GM19324 (cell line): ENCODE measurements at regions not wholly inside any gene's neighbourhood (a gene's known extent, or its start where the extent isn't known, plus 50 kb on each side); places are given as distances from the start of the nearest gene placed in this dataset.
A peak's percentile ranks its signal among the peaks of the same experiment; 100 is the strongest.

Experiments
- ATAC-seq: cut with Tn5 transposase; IDR thresholded peaks from one replicate; pipeline ENCODE4 v1.9.1; 2021; ENCODE audit warnings: mild to moderate bottlenecking, moderate library complexity; ENCODE audit not compliant: unreplicated experiment, low FRiP score

DNA sequence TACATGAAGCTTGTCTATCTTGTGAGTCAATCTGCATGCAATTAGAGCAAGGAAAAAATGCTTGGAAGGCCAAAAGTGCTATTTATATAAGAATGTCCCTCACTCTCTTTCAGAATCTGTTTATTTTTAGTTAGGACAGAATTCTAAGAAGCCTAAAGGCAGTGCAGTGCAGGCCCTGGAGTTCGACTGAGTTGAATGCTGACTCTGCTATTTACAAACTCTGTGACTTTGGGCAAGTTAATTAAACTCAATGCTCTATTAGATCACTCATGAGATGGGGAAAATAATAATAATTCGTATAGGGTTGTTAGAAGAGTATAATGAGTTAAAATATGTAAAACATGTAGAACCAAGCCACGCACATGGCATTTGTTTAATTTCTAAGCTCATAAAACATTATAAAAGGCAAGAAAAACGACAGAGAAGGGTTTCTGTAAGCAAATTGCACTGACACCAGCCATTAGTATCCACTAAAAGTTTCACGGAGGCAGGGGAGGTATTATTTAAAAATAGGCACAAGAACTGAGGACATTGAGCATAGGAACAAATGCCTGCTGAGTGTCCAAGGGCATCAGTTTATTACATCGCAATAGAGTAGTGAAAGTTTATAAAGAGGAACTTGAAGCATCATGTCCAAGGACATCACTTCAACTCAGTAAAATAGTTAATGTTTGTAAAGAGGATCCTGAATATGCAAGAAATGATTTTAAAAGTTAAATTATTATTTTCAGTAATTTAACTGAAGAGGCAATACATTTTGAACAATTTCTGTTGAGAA is 115.0 kb upstream of the INPP4B start:
- ATAC-seq = no peak

DNA sequence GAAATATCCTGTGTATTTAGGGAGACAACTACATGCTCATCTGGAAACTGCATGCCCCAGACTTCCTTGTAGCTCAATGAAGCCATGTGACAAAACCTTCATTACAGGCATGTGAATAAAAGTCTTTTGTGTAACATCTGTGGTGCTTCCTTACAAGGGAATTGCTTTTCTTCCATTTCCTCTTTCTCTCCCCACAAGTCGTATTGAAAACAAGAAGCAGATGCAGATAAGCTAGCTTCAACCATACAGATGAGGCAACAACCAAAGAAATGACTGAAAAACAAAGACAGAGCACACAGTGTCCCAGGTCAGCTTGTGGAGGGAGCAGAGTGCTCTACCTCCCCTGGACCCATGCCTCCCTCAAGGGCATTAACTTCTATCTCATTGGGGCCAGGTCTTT is 115.8 kb upstream of the INPP4B start:
- ATAC-seq = no peak

DNA sequence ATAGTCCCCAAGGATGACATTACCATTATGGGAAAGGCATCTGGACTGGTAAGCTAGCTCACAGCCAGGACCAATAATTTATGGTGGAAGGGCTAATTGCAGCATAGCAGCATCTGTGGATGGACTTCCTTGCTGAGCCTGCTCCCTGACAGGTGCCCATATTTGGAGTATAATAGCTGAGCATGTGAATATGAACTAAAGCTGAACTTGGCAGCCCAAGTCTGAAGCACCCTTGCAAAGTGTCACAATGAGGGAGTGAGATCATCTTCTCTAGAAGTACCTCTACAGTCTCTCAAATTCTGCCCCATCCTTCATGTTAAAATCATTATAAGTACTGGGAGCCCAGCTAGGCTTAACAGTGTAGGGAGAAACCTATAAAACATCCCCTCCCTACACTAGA is 128.2 kb upstream of the INPP4B start:
- ATAC-seq = no peak

DNA sequence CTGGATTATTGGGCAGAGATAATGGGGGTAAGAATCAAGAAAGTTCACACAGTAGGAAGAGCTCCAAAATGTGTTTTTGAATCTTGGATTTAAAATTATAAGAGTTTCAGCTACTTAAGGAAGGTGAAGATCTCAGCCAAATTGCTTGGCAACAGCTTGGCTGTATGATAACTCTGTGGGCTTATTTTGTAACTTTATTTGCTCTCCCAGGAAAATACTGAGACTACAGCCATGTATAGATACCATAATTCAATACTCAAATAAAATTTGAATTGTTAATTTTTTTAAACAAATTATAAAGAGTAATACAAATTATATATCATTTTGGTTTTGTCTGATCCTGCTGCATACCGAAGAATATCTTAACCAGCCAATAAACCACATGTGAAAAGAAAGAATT is 129.5 kb upstream of the INPP4B start:
- ATAC-seq = no peak

DNA sequence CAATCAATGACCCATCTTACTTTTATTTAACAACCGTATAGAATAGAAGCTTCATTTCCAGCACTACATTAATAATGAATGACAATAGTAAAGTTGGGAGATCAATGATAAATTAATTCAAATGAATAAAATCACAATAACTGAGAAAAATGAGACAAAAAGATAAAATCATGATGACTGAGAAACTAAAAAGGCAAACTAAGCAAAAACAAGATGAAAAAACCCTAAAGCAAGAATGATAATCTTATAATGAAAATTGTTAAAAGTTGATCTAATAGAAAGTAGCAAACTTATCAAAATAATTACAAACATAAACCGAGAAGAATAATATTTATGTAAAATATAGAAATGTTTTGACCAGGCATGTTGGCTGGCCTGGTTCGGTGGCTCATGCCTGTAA is 130.4 kb upstream of the INPP4B start:
- ATAC-seq = no peak

DNA sequence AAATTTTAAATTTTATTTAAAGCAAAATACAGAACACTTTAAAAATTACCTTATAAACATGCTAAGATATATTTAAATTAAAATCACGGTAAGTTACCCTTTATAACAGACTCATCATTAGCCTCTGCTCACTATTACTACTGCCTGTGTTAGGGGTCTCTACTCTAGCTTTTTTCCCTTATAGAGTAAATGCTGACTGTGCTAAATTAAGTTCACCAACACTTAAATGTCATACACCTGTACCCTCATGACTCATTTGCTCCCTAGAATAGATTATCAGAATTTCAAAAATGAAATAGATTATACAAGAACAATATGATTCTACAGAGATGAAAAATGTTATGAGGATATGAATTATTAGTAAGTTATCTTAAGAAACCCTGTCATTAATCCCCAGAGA is 131.1 kb upstream of the INPP4B start:
- ATAC-seq = no peak

DNA sequence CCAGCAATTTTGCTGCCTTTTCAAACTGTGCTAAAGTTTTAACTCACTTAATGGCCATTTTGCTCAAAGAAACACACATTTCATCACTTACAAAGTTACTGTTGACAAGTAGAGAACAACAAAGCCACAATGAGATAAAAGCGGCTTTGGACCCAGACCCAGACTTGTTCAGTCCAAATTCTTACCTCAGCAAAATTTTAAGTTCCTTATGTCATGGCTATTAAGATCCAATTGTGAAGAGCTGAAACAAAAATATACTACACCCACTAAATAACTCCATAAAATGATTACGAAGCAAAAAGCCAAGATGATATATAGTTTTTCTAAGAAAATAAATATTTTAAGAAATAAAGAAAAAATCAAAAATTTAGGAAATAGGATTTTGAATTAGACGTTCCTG is 137.0 kb upstream of the INPP4B start:
- no peak for ATAC-seq

DNA sequence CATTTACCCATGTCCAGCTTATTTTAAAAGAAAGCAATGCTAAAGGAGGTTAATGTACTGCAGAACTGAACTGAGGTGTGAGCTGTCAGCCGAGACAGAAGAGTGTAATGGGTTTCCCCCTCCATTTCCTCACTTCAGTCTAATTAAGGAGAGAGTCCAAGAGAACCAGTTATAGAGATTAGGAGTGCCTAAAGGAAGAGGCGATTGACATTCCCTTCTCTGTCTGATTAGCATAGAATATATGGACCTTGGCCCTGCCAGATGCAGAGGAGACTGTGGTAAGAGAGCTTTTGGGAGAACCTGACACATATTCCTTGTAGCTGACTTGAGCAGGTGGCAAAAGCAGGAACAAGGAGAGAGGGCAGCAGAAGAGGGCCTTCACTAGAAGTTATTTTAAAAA is 137.5 kb upstream of the INPP4B start:
- no peak for ATAC-seq

DNA sequence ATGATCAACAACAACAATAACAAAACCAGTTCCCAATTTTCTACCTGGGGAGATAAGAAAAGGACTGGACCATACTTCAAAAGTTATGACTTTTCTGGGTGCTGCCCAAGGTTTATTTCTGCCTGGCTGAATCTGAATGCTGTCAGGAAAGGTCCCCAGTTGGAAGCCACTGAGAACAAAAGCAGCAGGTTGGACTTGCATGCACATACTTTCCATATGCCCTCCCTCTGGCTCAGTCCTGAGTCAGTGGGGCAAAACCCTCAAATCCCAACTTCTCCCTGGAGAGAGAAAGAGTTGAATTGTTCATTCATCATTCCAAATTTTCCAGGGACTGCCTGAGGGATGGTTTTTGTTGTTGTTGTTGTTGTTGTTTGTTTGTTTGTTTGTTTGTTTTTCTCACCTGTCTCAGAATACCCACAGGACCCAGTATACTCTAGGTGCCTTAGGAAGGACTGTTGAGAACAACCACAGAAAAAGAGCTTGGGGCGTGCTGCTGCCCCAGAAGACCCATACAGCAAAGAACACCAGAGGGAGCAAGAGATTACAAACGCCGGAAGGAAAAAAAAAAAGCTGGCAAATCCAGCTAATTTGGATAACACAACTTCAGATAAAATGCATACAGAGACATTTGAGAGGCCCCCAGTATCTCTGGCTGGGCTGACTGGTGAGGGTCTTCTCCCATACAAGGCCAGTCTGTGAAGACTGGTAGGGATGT is 138.9 kb upstream of the INPP4B start:
- no peak for ATAC-seq

DNA sequence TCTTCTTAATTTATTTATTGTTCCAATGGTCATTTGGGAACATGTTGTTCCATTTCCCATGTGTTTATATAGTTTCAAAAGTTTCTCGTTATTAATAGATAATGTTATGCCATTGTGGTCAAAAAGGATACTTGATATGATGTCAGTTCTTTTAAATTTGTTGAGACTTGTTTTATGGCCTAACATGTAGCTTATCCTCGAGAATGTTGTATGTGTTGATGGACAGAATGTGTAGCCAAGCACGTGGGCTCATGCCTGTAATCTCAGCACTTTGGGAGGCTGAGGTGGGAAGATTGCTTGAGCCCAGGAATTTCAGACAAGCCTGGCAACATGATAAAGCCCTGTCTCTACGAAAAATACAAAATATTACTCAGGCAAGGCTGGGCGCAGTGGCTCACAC is 168.5 kb upstream of the USP38 start:
- ATAC-seq = no peak

DNA sequence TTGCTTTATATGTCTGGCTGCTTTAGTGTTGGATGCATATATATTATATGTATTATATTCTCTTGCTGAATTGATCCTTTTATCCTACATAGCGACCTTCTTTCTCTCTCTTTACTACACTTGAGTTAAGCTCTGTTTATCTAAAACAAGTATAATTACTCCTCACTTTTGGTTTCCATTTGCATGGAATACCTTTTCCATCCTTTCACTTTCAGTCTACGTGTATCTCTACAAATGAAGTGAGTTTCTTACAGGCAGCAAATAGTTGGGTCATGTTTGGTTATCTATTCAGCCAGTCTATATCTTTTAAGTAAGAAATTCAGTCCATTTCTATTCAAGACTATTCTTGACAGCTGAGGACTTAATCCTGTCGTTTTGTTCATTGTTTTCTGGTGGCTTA is 167.5 kb upstream of the USP38 start:
- ATAC-seq = no peak

DNA sequence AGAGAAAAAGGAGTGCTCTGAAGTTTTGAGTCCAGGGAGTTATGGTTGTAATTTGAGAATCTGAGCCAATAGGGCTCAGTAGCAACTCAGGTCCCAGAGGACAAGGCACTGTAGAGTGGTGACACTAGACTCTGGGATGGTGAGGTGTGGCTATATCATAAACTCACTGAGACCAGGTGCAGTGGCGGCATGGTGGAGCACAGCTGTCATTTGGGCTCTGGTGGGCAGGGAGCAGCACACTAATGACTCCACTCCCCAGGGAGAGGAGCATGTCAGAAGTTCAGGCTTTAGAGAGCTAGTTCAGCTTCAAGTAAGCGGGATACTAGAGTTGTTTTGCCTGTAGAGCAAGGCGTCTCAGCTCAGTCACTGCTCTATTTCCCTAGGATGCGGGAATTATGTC is 165.4 kb upstream of the USP38 start:
- no peak for ATAC-seq

DNA sequence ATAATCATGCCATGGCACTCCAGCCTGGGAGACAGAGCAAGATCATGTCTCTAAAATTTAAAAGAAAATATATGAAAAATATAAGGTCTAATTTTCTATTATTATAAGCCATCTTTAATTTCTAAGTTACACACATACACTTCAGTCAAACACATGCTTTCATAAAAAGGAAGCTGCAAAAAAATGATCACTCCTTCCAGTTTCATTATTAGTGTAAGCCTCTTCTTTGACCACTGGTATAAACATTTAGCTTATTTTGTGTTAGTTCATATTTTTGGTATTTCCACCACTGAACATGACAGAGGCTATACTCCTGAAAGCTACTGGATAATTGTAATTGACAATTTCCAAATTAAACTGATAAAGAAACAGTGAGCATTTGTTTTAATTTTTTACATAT is 163.3 kb upstream of the USP38 start:
- ATAC-seq = peak; percentile 68

DNA sequence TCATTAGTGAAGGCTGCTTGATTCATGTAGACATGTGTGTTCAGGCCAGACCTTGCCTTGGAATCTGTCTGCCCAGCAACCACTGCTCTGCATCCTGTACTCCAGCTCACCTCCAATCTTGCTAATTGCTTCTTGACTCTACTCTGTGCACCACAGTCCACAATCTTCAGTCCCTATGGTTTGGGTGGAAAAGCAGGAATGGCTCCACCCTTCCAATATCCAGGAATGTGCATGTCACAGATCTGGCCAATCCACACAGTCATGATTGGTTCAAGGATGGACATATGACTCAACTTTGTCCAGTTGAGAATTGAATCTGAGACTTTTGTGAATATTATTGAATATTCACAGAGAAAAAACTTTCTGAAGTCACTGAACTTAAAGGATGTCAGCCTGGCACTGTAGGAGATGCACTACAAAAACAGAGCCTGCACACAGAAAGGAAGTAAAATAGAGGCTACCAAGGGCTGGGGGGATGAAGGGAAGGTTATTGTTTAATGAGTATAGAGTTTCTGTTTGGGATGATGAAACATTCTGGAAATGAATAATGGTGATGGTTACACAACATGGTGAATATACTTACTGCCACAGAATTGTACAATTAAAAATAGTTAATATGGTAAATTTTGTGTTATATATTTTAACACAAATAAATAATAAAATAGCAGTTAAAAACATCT is 161.3 kb upstream of the USP38 start:
- ATAC-seq = no peak

DNA sequence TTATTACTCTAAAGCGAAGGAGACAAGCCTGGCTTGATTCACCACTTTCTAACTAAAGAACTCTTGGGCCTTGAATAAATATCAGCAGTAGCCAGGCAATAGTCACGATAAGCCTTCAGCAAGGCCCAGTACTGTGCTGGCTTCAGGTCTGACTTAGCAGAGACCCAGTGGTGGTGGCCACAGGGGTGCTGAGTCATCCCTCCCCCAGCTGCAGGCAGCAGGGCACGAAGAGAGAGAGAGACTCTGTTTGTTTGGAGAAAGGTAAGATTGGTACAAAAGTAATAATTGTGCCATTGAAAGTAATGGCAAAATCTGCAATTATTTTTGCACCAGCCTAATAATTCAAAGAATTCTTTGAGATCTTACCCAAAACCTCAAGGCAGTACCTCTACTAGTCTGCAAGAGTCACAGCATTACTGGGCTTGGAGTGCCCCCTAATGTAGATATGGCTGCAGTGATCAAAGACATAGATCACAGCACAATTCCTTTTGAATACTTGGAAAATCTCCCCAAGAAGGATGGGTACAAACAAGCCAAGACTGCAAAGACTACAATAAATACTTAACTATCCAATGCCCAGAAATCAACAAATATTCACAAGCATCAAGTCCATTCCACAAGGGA is 159.5 kb upstream of the USP38 start:
- ATAC-seq = peak; percentile 51

DNA sequence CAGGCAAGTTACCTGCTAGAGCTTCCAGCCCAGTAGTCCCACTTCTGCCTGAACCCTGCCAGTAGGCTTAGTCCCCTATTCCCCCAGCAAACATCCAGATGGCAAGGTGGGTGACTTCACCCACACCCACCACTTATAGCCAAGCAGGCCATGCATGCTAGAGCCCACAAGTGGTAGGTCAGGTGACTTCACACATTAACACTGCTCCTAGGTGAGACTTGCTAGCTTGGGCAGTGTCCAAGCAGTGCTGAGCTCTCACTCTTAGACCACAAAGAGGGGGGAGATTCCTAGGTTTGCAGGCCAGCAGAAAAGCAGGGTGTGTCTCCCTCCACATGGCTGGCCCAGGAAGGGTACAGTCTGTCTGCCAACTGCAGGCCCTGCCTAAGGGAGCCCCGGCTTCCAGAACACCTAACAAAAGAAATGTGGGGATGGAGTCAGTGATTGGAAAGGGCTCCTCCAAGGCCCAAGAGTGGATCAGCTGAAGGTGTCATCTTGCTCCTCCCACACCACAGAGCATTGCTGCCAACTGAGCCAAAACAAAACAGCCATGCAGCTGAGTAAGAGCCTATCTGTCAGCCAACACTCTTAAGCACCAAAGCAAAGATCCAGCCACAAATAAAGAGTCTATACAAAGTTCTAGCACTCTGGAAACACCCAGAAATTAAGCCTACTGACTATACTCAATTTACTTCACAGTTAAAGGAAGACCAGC is 158.1 kb upstream of the USP38 start:
- ATAC-seq = no peak

DNA sequence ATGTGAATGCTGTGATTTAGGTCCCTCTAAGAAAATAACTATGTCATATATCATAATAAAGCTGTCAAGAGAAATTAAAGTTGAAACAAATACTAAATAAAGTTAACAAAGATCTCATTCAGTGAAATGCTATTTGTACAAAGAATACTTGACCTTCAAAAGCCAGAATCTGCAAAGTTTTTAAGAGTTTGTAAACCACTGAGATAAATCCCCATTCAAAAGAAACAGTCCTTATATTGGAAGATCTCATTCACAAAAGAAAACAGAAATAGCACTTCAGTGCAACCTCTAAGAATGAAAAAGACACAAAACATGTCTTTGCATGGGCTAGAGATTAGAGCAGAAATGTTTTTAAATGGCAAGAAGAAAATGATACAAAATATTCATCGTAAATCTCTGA is 149.1 kb upstream of the USP38 start:
- ATAC-seq = no peak

DNA sequence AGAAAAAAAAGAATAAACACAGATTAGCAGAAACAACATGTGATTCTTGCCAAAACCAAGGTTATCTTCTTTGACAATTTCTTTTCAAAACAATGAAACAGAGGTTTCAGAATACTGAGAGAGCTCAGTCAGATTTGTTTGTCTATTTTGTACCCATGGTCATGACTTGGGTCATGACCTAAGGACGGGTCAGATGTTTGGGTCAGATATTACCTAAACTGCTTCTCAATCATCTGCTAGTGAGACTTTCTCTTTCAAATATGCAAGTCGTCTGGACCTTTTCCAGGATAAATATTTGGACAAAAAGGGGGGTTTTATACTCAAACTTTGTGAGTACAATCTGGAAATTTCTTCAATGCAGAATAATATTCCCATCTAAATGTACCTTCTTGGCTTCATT is 148.3 kb upstream of the USP38 start:
- no peak for ATAC-seq

DNA sequence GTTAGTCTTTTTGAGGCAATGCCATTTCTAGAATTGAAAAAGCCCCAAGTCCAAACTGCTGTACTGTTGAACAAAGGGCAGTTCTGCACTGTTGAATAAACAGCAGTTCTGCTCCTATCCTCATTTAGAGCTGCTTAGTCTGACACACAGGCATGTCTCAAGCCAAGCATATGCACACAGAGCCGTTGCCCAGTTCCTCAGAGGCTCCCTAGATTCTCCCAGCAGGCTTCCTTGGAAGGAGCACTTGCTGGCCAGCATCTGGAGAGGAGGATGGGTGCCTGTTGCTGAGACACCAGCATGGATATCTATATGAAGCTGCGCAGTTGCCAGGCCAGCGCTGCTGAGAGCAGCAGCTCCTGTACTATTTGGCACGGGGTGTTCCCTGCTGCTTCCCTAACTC is 138.3 kb upstream of the USP38 start:
- no peak for ATAC-seq

DNA sequence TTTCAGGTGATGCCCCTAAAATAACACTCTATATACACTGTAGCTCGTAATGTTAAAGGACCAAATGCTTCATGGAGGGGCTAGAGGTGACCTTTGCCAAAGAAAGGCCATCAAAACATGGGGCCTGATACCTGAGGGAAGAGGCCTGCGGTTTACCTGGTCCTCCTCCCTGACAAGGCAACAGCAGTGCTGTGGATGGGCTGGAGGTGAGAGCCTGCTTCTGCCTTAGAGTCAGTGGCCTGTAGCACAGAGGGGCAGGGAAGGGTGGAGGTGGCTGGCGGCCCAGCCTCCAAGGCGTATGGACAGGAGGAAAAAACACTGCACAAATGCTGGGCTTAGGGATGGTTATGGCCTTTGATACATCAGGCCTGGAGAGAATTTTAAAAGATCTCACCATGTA is 137.8 kb upstream of the USP38 start:
- ATAC-seq = no peak

DNA sequence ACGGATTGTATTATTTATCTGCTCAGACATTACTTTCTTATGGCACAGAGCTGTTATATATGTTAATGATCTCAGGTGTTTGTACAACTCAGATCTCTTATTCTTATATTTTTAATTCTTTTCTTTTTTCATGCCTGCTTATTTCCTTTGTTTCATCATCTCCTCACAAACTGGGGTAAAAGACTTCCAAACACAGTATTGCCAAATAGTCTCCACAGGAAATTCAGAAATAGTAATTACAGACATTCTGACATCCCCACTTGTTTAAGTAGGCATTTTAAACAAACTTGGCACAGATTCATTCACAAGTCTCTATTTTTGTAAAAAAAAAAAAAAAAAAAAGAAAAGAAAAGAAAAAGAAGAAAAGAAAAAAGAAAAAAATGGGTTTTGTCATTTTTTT is 129.7 kb upstream of the USP38 start:
- no peak for ATAC-seq
